ENCODE measurements at regions not wholly inside any gene's neighbourhood (a gene's known extent, or its start where the extent isn't known, plus 50 kb on each side); places are given as distances from the start of the nearest gene placed in this dataset.

DNA sequence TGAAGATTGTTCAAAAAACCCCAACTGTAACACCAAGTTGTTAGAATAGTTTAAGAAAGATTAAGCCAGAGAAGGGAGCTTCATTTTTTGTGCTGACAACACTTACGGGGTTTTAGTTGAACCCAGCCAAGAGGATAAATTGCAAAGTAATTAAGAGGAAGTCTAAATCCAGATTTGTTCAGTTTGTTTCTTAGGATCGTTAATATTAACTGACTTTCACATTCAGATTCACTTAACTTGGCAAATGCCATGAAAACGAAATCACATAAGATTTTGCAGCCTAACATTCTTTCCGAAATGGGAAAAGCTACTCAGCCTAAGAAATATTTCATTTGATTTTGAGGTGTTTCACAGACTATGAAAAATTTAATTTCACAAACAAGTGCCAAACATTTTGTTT, 511.3 kb downstream of the TRIML1 start:
- TF ChIP-seq CTCF (IDR thresholded peaks at IDR 0.05): no peak
- TF ChIP-seq POLR2A (IDR thresholded peaks at IDR 0.05): no peak
- TF ChIP-seq EP300 (IDR thresholded peaks at IDR 0.05): no peak
